Activated CD4-positive, alpha-beta T cell treated with anti-CD3 and anti-CD28 coated beads for 48 hours (primary cell): ENCODE measurements at regions not wholly inside any gene's neighbourhood (a gene's known extent, or its start where the extent isn't known, plus 50 kb on each side); places are given as distances from the start of the nearest gene placed in this dataset.

ENCODE experiments used
- DNase-seq: peaks from one replicate; pipeline ENCODE4 v3.0.0-alpha.2; 2020

GRCh38 chr1:234972411-234973191 is 156.0 kb downstream of the TOMM20 start:
- peak; percentile 33 for DNase-seq

DNA sequence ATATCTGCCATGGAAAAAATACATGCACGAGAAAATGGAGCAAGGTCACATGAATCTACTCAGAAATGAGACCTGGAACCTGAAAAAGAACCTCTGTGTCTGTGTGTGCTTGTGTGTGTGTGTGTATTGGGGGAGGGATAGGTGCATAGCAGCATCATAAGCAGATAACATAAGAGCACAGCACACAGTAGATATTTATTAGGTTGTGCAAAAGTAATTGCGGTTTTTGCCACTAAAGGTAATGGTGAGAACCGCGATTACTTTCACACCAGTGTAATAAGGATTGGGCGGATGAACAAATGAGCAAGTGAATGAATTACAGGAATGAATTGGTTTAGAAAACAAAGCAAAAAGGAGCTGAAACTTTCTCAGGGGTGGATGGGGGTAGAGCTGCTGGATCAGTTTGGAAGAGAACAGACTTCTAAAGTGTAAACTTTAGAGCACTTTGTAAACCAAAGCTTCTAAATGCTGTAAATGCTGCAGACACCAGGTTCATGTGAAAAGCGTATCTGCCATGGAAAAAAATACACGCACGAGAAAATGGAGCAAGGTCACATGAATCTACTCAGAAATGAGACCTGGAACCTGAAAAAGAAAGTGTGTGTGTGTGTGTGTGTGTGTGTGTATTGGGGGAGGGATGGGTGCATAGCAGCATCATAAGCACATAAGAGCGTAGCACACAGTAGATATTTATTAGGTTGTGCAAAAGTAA is 156.9 kb downstream of the TOMM20 start:
- DNase-seq = peak; percentile 2

DNA sequence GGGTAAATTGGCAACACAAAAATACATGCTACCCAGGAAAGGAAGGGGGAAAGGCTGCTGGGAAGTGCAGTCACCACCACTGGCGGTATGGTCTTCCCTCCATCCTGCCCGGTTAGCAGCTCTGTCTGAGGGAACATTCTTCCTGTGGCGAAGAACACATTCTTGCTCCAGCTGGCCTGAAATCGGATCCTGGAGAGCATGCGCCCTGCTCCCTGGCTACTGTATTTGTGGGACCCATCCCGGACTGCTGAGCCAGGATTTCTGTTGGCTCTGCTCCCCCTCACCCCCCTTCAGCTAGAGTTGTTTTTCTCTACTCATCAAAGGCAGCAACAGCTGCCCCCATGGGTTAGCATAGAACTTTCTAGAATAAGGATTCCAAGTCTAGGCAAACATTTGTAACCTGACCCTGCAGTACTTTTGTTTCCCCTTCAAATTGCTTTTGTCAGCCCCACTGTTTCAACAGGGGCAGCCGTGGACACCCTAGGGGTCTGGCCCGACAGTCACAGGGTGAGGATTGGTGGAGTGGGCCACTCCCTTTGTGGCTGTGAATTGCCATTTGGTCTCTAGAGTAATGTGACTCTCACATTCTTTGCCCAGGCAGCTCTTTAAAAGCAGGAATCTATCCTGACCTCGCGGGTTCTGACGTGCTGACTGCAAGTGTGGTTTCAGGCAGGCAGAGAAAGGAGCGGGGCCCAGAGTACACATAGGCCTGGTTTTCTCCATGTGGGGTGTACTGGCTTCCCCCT is 157.7 kb downstream of the TOMM20 start:
- no peak for DNase-seq

DNA sequence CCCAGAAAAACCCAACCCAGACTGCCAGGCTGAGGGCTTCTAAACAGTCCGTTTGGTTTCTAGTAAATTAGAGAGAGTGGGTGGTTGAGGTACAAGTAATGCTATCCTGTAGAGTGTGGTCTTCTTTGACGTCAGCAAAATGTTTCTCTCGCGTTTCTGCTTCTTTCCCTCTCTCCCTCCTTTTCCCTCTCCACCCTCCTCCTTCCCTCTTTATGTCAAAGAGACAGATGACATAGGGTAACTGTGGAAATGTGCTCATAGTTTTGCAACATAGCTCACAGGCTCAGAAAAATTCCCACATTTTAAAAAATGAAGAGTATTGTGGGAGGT is 158.3 kb downstream of the TOMM20 start:
- DNase-seq = no peak

- DNase-seq = no peak
Observed at GRCh38 chr1:234969581-234970400, 158.8 kb downstream of the TOMM20 start.

DNA sequence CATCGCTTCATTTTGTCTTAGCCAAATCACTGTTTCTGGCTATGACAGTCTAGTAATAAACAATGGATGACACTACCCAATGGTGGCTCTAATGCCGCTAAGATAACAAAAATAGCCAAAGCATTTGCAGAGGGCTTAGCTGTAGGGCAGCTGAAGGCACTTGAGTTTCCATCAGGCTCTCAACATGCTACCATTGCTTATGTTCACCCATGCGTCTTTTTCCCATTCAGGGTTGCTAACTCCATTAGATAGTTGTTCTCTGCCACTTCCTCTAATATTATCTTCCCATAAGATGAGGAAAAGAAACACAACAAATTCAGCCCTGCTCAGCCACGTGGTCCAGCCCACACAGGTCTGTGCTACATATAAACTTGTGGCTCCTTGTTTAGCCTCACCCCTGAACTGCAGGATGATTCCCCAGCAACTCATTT is 159.6 kb downstream of the TOMM20 start:
- DNase-seq = no peak

DNA sequence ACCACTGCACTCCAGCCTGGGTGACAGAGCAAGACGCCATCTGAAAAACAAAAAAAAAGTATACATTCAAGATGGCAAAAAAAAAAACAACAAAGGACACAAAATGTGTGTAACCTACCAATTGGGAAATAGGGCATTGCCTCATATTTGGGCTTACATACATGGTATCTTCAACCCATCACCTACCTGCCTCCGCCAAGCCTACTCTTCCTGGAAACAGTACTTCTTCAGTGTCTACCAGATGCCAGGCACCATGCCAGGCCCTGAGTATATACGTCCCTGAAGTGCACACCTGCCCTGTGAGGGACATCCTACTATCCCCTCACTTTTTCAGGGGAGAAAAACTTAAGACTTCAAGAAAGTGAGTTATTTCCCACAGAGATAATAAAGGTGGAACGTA is 160.2 kb downstream of the TOMM20 start:
- no peak for DNase-seq

DNA sequence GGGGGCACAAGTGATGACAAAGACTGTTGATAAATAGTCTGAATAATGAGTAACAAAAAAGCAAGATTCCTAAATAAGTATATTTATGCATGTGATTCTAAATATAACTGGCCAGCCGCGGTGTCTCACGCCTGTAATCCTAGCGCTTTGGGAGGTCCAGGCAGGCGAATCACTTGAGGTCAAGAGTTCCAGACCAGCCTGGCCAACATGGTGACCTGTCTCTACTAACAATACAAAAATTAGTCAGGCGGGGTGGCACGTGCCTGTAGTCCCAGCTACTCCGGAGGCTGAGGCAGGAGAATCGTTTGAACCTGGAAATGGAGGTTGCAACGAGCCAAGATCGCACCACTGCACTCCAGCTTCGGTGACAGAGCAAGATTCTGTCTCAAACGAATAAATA is 161.5 kb downstream of the TOMM20 start:
- no peak for DNase-seq

DNA sequence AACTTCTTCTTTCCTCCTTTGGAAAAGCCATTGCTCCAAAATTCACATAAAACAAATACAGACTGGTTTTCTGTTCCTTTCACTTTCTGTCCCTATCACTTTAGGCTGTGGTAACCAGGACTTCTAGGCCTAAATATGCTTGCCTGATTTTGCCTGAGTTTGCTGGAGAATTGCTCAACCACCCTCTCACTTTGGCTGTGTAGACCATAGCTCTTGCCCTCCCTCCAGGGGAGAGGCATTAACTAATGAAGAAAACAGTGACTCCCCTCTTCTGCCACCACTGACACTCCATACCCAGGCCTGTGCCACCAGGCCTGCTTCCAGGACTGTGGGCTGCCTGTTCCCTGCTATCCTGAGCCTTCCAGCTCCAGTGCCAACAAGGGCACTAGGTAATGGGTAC is 163.5 kb downstream of the TOMM20 start:
- DNase-seq = no peak

- no peak for DNase-seq
Observed at GRCh38 chr1:234963904-234964702, 164.5 kb downstream of the TOMM20 start.

GRCh38 chr1:234963180-234963903 is 165.3 kb downstream of the TOMM20 start:
- peak; percentile 94 for DNase-seq

DNA sequence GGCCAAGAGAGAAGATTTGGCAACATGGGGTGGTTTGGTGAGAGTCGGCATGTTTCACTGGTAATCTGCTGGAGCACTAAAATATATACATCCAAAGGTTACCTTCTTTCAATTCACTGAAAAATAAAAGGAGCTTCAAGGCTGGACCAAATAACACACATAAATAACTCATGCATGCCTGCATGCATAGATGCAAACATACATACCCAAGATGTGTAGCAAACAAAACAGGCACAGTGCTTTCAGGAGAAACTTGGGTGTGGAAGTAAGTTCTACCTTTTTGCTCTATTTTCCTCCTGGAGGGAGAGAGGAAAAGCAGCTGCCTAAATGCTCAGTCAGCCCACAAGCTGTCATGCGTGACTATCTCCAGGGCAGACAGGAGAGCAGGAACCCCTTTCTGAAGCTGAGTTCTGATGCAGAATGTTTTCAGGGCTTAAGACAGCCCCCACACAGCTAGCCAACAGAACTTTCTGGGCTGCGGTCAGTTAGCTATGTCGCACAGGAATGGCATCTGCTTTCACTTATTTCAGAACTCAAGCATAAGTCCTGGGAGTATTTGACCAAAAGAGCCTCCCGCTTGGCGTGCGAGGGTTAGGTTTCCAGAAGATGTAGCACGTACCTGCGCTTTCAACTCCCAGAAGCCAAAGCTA is 166.2 kb downstream of the TOMM20 start:
- DNase-seq = peak; percentile 48

DNA sequence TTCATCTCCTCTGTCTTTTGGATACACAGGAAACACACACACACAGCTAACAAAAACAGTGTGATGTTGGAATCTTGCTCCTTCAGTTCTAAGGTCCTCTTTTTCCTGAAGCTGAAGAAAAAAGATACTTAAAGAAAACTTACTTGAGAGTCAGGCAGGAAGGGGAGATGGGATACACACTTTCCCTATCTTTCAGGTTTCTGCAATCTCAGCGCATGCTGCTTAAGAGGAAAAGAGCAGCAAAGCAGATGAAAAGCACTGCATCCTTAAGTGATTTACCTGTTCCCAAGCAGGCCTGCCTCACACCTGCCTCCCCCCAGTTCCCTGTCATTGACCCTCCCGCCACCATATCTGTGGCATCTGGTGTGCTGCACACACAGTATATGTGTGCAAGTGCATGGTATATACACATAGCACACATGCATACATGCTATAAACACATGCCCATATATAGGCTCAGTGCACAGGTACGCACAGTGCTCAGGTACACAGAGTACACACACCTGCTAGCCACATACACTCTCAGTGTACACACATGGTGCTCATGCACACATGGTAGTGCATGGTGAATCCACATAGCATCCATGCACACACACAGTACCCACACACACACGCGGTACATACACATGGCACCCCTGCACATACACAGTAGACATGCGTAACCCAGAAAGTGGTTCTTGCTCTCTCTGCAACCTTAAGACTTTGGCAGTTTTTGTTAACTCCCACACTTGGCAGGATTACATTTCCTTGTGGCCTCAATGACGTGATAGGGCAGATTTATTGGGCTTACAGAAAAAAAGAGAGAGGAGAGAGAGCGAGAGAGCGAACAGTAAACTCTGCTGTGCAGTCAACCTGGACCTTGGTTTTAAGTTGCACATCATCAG is 166.9 kb downstream of the TOMM20 start:
- DNase-seq = no peak

DNA sequence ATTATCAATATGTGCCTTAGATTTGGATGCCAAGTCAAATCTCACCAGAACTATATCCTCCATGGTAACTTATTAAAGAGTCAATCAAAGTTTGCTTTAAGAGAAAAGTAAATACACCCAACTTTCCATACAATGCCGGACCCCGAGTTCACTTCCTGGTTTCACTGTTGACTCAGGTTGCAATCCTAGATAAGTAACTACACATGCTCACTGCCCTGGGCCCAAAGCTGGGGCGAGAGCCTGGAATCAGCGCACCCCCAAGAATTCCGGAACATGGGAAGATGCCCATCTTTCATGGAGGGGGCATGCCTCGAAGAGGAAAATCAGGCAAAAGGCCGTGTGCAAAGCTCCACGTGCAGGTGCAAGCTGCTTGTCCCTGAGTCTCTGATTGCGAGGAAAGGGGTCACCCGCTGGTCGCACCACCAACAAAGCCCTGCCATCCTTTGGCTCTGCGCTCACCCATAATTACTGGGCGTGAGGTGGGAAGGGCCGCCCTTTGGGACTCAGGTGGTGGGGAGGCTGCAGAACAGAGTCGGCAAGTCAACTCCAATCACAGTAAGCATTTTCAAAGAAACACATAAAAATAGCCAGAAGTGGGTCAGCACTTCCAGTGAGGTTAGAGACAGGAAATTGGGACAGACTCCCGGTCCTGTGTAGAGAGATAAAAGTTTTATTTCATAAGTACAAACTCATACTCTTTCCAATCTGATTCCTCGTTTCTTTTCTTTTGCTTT is 167.7 kb downstream of the TOMM20 start:
- no peak for DNase-seq

- no peak for DNase-seq
Observed at GRCh38 chr1:234958706-234959657, 169.7 kb downstream of the TOMM20 start.

GRCh38 chr1:234958066-234958705 is 170.5 kb downstream of the TOMM20 start:
- no peak for DNase-seq

GRCh38 chr1:234957330-234958065 is 171.1 kb downstream of the TOMM20 start:
- DNase-seq = no peak
